Brain microvascular endothelial cell (primary cell): ENCODE measurements at regions not wholly inside any gene's neighbourhood (a gene's known extent, or its start where the extent isn't known, plus 50 kb on each side); places are given as distances from the start of the nearest gene placed in this dataset.

Experiments used
- DNase-seq: peaks from one replicate; pipeline ENCODE4 v3.0.0-alpha.2; 2020
- H3K27ac ChIP-seq: fragments of 250-450 bp; sonication (Bioruptor Pico); 2 replicates; pipeline ENCODE4 v1.5.1; 2020; ENCODE audit warnings: mild to moderate bottlenecking, moderate library complexity
- H3K27me3 ChIP-seq: fragments of 250-450 bp; sonication (Bioruptor Pico); replicated peaks from 2 replicates; pipeline ENCODE4 v1.5.1; 2020; ENCODE audit warnings: mild to moderate bottlenecking
- H3K36me3 ChIP-seq: fragments of 250-450 bp; sonication (Bioruptor Pico); replicated peaks from 2 replicates; pipeline ENCODE4 v1.5.1; 2020; ENCODE audit warnings: mild to moderate bottlenecking
- H3K4me3 ChIP-seq: 2 replicates; pipeline ENCODE4 v1.5.1; 2011; ENCODE audit warnings: low read depth, mild to moderate bottlenecking, control low read depth, low read length, moderate library complexity
- in situ Hi-C: cut with HindIII; loops from 2 replicates; pipeline ENCODE4 v1.10.0; 2017; ENCODE audit warnings: low sequenced_read_pairs, low pct_ligation_motif_present
- TF ChIP-seq, protein P1 (sequence below): IDR thresholded peaks from 2 replicates; pipeline ENCODE4 v1.5.1; 2011; ENCODE audit warnings: low read depth, mild to moderate bottlenecking, moderate library complexity, low read length, control low read depth, inconsistent platforms; ENCODE audit errors: missing control alignments

DNA sequence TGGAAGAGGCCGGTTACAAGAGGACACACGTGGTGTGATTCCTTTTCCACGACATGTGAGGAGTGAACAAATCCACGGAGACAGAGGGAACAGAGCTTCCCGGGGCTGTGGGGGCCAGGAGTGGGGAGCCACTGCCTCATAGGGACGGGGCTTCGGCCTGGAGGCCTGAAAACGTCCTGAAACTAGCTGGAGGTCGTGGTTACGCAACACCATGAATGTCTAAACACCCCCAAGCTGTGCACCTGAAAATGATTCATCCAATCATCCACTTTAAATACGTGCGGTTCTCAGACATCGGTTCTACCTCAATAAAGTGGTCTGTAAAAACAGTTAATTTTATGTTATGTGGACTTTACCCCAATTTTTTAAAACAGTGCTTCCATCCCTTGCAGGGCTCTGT lies 65.3 kb upstream of the PPP1R26 start:
- TF ChIP-seq, protein P1, sequence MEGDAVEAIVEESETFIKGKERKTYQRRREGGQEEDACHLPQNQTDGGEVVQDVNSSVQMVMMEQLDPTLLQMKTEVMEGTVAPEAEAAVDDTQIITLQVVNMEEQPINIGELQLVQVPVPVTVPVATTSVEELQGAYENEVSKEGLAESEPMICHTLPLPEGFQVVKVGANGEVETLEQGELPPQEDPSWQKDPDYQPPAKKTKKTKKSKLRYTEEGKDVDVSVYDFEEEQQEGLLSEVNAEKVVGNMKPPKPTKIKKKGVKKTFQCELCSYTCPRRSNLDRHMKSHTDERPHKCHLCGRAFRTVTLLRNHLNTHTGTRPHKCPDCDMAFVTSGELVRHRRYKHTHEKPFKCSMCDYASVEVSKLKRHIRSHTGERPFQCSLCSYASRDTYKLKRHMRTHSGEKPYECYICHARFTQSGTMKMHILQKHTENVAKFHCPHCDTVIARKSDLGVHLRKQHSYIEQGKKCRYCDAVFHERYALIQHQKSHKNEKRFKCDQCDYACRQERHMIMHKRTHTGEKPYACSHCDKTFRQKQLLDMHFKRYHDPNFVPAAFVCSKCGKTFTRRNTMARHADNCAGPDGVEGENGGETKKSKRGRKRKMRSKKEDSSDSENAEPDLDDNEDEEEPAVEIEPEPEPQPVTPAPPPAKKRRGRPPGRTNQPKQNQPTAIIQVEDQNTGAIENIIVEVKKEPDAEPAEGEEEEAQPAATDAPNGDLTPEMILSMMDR, result no peak
- Histone ChIP-seq H3K36me3 (no peaks in the 10 kb centered on the region), H3K27me3 (no peaks in the 10 kb centered on the region), H3K27ac (no peak overlapping the region), H3K4me3 (no peak overlapping the region)
- no peak for DNase-seq
- in situ Hi-C loops, result no loop called here

DNA sequence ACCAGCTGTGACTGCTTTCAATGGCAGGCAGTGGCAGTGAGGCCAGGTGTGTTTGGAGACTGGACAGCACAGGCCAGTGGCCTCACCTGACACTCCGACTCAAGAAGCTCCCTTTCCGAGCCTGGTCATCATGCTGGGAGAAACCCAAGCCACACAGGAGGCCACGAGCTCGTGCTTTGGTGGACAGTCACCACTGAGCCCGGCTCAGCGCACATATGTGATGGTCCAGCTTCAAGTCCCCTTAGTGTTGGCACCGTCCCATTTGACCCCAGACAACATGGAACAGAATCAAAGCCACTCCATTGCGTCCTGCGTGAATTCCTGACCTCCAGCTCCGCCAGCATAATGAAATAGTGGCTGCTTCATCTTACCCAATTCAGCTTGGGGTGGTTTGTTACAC lies 64.0 kb upstream of the PPP1R26 start:
- H3K4me3 ChIP-seq, result no peak overlapping the region
- no peak overlapping the region for H3K27ac ChIP-seq
- in situ Hi-C loops, result no loop called here
- H3K27me3 ChIP-seq, result no peaks in the 10 kb centered on the region
- TF ChIP-seq, protein P1, result no peak
- H3K36me3 ChIP-seq, result no peaks in the 10 kb centered on the region
- no peak for DNase-seq

DNA sequence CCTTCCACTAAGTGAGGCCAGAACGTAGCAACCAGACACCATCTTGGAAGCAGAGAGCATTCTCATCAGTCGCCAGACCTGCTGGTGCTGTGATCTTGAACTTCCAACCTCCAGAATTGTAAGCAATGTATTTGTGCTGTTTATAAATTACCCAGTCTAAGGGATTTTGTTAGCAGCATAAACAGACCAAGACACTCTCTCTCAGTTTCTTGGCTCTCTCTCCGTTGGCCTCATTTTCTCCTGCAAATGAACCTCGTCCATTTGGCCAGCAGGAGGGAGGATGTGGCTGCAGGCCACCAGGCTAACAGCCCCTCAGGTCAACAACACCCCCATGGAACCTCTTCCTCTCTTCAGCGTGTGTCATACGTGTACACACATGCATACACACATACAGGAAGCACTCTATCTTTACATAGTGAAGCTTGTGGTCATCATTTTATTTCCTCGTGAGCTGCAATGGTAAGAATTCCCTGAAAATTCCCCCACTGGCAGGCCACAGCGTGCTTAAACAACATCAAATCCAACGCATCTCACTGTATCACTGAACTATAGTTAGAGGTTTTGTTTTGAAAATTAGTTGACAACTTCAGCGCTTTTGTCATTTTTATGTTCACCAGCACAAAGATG lies 62.8 kb upstream of the PPP1R26 start:
- TF ChIP-seq, protein P1, result no peak
- Histone ChIP-seq H3K27me3 (no peaks in the 10 kb centered on the region), H3K4me3 (no peak overlapping the region), H3K27ac (no peak overlapping the region), H3K36me3 (no peaks in the 10 kb centered on the region)
- in situ Hi-C loops, result no loop called here
- no peak for DNase-seq

DNA sequence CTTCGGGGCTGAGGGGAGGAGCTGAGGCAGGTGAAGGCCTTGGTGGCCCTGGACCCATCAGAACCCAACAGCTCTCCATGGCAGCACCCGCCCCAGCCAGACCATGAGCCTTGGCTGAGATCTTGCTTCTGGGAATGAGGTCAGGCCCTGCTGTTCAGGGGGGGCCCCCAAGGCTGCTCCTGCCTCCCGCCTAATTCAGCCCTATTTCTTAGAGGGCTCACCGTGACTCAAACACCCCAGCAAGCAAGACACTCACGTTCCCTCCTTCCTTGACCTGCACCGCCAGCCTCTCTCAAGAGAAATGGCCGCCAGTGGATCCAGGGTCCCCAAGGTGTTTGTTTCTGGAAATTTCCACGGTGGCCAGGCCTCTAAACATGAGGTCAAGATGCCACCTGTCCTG lies 61.4 kb upstream of the PPP1R26 start:
- TF ChIP-seq, protein P1, result no peak

DNA sequence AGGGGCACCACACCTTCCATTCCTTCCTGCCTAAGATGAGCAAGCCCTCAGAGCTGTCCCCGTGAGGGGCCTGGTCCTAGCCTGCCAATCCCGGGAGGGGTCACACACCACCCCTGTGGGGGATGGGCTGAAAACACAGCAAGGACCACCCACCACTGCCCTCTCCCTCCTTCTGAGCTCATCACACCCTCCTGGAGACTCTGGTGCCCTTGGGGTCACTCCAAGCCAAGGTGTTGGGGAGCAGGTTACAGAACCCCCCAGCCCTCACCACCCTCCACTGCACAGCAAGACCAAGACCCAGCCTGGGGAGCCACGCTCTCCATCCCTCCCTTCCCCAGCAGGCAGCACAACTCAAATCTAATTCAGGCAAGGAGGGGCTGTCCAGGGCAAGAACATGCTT lies 60.5 kb upstream of the PPP1R26 start:
- in situ Hi-C loops, result no loop called here
- DNase-seq, result no peak
- TF ChIP-seq, protein P1, result no peak
- no peak overlapping the region for H3K27ac ChIP-seq
- H3K36me3 ChIP-seq, result no peaks in the 10 kb centered on the region
- H3K27me3 ChIP-seq, result no peaks in the 10 kb centered on the region
- H3K4me3 ChIP-seq, result no peak overlapping the region

More for the DNA sequence above, 61.4 kb upstream of the PPP1R26 start:
- H3K36me3 ChIP-seq, result no peaks in the 10 kb centered on the region
- no peak overlapping the region for H3K4me3 ChIP-seq
- in situ Hi-C loops, result no loop called here
- no peak for DNase-seq
- H3K27ac ChIP-seq, result no peak overlapping the region
- H3K27me3 ChIP-seq, result no peaks in the 10 kb centered on the region

DNA sequence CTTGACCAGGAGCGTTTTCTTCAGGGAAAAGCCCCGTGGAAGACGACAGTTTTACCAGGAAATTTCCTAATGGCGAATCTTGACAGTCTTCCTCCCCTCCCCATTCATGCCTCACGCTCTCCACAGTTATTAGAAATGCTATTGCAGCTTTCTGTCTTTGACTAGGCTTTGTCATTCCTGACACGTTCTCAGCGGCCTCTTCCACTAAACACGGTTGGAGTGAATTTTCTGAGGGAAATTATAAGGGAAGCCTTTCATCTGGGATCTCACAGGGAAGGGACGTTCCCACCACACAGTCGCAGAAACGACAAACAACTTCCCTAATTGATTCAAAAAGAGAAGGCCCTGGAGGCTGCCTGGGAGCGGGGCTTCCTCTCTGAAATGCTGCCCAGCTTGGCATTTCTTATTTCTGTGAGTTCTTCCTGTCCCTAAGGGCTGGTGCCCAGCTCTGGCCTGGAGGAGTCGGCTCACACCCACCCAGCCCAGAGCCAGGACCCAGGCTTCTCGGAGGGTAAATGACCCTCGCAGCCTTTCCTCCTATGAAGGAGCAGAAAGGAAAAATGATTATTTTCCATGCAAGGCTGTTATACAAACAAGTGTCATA lies 57.1 kb upstream of the PPP1R26 start:
- in situ Hi-C loops, result no loop called here
- TF ChIP-seq, protein P1, result no peak
- Histone ChIP-seq H3K27ac (no peak overlapping the region), H3K27me3 (no peaks in the 10 kb centered on the region), H3K36me3 (no peaks in the 10 kb centered on the region), H3K4me3 (no peak overlapping the region)
- DNase-seq, result no peak
